Stimulated activated CD4-positive, alpha-beta T cell treated with anti-CD3 and anti-CD28 coated beads, TNF-alpha, amount 100 ng/mL, for 1 hour (primary cell): ENCODE measurements at regions not wholly inside any gene's neighbourhood (a gene's known extent, or its start where the extent isn't known, plus 50 kb on each side); places are given as distances from the start of the nearest gene placed in this dataset.

ENCODE experiments used
- DNase-seq, 3 donors: peaks; one replicate each; pipeline ENCODE4 v3.0.0-alpha.2; 2020; ENCODE audit warnings: low read depth in 3 of 3, low spot score in 1 of 3

DNA sequence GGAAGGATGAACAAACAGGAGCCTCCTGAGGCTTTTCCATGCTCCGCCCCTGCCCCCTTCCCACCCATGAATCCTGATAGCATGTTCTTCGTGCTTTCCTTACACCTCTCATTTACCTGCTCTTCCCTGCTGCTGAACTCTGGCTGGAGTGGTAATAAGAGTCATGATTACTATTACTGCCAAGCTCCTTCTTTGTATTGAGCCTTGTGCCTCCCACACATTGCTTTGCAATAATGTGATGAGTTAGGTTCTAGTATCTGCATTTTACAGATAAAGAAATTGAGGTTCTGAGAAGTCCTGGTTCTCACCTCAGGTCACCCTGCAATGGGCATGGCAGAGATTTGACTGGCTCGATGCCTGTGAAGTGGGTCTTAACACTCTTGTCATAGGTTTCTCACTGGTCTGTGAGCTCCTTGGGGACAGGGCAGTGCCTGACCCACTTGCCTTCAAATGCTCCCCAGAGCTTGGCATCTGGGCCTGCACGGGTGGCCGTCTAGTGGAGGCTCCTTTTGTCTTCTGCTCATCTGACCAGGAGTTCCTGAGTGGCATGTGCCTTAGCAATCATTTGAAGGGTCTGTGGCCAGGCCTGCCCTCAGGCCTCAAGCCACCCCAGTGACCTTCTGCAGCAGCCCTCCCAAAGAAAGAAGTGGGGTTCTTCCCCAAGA lies 309.2 kb upstream of the ZMIZ1 start:
- no peak for DNase-seq

GRCh38 chr10:78760463-78761310 lies 308.1 kb upstream of the ZMIZ1 start:
- no peak for DNase-seq

GRCh38 chr10:78761311-78761781 lies 307.4 kb upstream of the ZMIZ1 start:
- no peak for DNase-seq

- no peak for DNase-seq
These were observed 306.6 kb upstream of the ZMIZ1 start for GRCh38 chr10:78762086-78762630.

DNA sequence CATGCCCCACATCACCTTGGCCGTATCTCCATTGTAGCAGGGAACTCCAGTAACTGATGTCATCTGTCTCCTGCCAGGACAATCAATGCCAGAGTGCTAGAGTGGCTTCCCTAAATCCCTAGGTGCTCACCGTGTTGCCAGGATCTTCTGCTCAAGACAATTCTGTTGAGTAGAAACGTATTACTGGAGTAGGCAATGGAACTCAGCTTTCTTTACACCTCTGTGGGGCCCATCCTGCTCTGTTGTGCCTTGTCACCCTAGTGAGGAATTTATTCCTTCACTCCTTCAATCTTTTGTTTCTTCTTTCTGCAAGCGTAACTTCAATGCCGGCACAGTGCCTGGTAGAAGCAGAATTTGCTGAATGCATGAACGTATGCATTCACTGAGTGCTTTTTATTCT lies 305.5 kb upstream of the ZMIZ1 start:
- no peak for DNase-seq

DNA sequence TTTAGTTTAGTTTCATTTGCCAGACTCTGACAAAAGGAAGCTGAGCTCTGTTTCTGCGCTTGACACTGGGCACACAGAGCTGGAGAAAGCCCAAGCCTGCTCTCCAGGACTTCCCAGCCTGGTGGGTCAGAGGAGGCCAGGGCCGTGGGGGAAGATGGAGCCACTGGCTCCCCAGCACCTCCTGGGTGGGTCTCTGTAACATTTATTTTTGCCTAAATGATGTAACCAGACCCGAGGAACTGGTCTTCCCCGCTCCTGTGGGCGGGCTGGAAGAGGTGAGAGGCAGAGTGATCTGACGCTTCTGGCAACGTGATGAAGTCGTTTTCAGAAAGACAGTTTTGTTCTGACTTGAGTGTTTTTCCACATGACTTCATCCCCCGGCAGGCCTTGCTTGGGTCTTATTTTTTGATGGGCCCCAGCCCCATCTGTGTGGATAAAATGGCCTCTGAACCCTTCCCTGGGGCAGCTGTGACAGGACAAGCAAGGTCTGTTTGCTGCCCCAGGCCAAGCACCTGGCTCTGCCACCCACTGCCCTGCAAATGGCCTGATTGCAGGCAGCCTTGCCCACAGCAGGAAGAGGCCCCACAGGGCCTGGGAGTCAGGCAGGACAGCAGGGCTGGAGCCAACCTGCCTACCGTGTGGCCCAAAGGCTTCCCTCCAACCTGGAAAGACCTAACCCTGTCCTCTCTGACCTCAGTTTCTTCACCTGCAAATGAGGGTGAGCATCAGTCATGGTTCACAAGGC lies 304.9 kb upstream of the ZMIZ1 start:
- no peak for DNase-seq

DNA sequence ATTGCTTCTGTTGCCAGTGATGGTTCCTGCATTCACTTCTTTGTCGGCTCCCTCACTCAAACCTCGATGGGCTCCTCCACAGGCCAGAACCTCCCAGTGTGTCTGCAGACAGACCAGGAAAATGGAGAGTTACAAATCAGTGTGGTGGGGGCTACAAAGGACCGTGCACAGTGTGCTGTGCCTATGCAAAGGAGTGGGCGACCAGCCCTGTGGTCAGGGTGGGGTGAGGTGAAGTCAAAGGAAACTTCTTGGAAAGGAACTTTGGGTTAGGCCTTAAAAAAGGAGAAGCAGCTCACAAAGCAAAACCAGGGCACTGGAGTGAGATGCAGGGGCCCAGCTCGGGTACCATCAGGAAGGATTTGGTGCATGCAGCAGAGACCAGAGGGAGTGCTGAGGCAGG lies 304.3 kb upstream of the ZMIZ1 start:
- no peak for DNase-seq

DNA sequence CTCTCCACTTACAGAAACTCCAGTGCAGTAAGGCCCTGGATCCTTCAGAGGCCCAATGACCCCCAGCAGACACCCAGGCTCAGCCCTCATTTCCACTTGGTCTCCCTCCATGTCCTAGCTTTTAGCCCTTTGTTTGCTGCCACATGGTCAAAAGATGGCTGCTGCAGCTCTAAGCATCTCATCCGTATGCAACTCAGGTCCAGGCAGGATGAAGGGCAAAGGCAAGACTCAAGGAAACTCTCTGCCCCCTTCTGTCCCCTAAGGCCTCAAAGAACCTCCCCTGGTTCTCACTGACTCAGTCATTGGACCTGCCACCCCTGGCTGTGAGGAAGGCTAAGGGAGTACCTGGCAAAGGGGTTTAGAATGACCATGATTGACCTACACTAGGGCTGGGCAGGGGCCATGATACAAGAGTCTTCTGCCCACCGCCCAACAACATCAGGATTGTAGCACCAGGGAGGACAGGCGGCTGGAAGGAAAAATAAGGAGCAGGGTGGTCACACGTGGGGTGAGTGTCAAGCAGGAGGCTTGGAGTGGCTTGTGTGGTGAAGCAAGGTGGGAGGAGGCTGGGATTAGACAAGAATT lies 303.8 kb upstream of the ZMIZ1 start:
- DNase-seq, result no peak

- DNase-seq, result no peak
These were observed 302.9 kb upstream of the ZMIZ1 start for GRCh38 chr10:78765726-78766335.

GRCh38 chr10:78766603-78767002 lies 302.2 kb upstream of the ZMIZ1 start:
- DNase-seq, result no peak

- no peak for DNase-seq
These were observed 300.5 kb upstream of the ZMIZ1 start for GRCh38 chr10:78768041-78768835.

GRCh38 chr10:78768876-78769275 lies 299.9 kb upstream of the ZMIZ1 start:
- DNase-seq, result no peak

DNA sequence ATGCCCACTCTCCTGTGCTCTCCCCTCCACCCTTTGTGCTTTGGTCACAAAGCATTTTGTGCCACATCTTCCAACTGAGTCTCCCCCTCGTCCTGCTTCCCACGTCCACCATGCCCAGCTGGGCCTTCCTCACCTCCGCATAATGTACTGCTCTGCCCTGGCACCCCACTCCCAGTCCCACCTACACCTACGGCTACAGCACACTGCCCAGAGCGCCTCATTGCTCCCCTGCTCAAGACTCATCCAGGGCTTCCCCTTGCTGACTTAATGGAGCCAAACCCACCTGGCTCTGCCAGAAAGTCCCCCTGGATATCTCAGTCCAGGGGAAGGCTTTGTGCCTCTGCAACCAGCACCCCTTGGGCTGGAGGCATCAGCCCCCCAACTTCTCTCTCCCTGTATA lies 299.2 kb upstream of the ZMIZ1 start:
- no peak for DNase-seq

GRCh38 chr10:78770167-78771090 lies 298.3 kb upstream of the ZMIZ1 start:
- DNase-seq, result no peak

GRCh38 chr10:78771260-78771659 lies 297.5 kb upstream of the ZMIZ1 start:
- DNase-seq, result no peak

- DNase-seq, result no peak
These were observed 296.8 kb upstream of the ZMIZ1 start for GRCh38 chr10:78771808-78772455.

DNA sequence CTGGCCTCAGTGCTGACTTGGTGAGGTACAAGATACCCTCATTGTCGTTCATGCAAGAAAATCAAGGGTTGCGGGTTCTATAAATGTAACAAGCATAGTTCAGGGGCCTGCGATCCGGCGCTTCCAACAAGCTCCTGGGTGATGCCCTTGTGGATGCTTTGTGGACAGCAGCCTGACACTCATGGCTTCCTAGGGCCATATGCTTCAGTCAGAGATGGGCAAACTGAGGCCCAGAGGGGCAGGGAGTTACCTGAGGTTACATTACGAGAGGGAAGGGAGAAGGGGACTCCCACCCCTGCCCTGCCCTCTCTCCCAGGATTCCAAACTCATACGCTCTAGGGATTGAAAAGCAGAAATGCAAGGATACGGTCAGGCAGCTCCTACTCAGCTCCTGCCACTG lies 296.3 kb upstream of the ZMIZ1 start:
- DNase-seq, result no peak

DNA sequence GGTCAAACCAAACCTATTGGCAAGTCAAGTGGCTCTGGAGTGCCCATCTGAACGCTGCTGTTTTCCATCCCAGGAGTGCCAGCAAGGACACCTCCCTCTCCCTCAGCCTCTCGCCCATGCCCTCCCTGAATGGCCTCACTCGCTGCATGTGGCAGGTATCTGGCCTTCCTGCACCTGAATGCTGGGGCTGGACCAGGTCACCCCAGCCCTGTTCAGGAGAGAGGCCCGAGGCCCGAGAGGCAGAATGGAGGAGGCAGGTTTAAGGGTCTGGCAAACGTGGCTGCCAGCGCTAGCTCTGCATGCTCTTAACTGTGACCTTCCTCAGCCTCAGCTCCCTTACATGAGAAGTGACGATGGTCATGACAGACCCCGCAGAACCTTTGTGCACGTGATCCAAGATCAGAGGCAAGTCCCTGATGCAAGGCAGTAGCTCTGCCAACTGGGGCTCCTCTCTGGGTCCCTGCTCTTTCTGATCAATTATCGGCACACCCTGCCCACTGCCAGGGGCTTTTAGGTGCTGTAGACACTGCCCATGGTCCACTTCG lies 295.7 kb upstream of the ZMIZ1 start:
- DNase-seq, result no peak
